Activated CD4-positive, CD25-positive, alpha-beta regulatory T cell treated with anti-CD3 and anti-CD28 coated beads, Interleukin-2, amount 50 U/mL, for 24 hours (primary cell): ENCODE measurements at regions not wholly inside any gene's neighbourhood (a gene's known extent, or its start where the extent isn't known, plus 50 kb on each side); places are given as distances from the start of the nearest gene placed in this dataset.
A peak's percentile ranks its signal among the peaks of the same experiment; 100 is the strongest.
"Not testable (repeated sequence)": the region's sequence is repeated elsewhere in the genome, so short reads cannot be mapped to it uniquely, and the experiment has no call there.

Experiments used
- ATAC-seq, 2 donors: fragments of 150-1000 bp; cut with Tn5 transposase; one replicate each; pipeline ENCODE4 v1.10.0; 2021; ENCODE audit warnings: mild to moderate bottlenecking in 1 of 2, moderate library complexity in 1 of 2

DNA sequence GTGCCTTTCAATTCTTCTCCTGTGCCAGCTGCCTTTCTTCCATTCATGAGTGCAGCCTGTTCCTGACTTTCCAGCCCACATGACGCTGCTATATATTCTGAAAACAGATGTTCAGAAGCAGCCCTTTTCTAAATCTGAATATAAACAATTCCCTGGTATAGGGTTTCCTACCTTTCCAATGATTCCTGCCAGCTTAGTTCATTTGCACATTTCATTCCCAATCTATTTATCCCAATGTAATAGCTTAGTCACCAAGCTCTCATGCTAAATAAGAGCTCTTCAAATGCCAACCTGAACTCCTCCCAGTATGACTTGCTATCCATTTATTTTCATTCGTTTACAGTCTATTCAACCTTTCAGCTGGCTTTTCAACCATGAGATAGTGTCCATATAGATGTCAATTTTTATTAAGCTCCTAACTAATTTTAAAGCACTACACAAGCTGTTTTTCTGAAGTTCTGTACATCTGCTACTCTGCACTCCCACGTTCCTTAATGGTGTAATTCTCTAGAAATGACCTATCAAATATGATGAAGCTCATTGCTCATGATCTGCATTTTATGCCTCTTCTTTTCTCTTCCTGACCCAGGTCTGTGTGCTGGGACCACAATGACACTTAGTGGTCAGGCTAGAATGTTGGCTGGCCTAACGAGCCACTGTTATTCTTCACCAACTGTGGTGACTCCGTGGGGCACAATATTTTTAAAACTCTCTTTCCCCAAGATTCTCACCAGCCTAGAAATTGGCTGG lies 605.0 kb upstream of the TBL1XR1 start:
- no peak for ATAC-seq

DNA sequence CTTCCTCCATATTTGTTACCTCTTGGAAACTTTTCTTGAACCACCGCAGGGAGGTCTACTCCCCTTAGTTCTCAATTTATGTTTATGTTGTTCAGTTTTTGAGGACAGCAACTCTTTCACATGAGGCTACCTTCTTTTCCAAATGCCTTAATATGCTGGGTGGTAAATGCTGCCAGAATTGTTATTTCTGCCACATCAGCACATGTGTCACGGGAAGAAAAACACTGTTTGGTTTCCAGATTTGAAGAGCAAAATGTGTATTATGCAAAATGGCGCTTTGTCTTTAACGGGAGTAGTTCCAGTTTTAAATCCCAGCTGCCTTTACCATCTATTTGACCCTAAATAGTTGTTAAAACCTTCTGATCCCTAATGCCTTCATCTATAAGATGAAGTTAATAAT lies 606.2 kb upstream of the TBL1XR1 start:
- ATAC-seq: no peak

DNA sequence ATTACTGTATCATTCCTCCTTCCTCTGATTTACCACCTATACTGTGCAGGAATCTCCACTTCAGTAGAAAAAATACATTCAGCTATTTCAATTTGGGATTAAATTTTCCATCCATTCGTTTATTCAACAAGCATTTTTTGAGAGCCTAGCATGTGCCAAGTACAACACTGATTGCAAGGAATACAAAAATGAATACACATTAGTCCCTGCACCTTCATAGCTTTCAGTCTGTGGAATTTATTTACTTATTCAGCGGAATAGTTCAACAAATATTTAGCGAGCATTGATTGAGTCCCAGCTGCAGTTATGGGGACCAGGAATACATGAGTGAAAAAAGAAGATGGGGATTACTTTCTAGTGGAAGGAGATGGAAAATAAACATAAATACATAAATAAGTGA lies 606.8 kb upstream of the TBL1XR1 start:
- no peak for ATAC-seq

DNA sequence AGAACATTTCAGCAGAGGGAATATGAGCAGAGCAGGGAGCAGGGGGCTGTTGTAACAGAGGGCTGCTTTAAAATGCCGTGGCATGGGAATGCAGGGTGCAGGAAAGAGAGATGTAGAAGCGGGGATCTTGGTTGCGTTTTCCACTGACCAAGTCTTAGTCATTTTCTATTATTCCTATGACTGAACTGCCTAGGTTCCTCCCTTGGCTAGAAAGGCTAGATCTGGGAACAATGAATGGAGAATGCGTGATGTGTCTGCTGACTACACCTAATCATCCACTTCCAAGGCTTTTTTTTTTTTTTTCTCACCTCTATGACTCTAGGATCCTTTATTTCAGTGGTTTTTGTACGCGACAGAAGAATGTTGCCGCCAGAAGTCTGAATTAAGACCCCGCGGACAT lies 607.4 kb upstream of the TBL1XR1 start:
- no peak for ATAC-seq

DNA sequence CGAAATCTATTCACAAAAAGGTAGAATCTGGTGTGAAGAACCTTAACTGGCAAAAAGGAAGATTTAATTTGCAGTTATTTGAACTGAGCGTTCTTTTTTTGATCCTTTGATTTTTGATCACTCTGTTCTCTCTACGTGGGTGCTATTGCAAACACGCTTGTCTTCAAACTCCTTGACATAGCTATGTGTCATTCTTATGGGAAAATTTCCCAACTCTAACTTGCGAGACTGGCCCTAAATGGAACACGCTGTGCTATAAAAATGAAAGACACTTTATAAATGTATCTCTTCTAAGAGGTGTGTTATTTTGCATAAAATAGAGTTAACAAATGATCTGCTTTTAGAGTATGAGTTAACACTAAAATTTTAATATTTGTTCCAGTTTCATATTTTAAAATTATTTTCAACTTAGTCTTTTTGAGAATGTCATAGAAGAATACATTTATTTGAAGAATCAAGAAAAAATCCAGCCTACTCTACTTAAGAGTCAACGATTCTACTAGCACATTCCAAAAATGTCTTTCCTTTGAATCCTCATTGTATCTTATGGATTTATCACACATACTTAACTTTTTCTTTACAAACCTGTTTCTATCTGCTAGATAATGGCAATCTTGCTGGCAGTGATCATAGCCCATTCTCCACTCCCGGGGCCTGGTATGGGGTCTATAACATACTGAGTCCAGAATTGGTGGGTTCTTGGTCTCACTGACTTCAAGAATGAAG lies 610.0 kb upstream of the TBL1XR1 start:
- ATAC-seq: no peak

DNA sequence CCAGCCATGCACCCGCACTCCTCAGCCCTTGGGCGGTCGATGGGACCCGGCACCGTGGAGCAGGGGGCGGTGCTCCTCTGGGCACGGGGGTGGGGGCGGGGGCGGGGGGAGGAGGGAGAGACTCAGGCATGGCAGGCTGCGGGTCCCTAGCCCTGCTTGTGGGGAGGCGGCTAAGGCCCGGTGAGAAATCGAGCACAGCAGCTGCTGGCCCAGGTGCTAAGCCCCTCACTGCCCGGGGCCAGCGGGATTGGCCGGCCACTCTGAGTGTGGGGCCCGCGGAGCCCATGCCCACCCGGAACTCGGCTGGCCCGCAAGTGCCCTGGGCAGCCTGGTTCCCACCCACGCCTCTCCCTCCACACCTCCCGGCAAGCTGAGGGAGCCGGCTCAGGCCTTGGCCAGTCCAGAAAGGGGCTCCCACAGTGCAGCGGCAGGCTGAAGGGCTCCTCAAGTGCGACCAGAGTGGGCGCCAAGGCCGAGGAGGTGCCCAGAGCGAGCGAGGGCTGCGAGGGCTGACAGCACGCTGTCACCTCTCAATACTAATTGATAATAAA lies 611.7 kb upstream of the TBL1XR1 start:
- not testable (repeated sequence) for ATAC-seq

DNA sequence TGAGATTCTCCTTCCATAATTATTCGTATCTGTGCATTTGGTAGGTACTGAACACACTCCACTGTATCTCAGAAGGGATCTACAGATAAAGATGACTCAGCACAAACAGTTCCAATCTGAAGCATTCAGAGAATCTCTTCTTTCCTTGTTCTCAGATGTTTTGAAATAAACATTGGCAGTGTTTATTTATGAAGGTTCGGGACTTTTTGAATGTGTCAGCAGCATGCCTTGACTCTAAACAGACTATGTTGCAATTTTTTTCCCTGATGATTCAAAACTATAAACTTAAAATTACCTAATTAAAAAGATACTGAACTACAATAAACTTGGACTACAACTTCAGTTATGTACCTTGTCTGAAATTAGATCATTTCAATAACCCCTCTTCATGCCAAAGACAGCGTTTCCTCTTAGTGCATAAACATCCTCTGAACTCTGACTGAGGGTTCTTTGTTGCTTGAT lies 612.9 kb upstream of the TBL1XR1 start:
- ATAC-seq: no peak

DNA sequence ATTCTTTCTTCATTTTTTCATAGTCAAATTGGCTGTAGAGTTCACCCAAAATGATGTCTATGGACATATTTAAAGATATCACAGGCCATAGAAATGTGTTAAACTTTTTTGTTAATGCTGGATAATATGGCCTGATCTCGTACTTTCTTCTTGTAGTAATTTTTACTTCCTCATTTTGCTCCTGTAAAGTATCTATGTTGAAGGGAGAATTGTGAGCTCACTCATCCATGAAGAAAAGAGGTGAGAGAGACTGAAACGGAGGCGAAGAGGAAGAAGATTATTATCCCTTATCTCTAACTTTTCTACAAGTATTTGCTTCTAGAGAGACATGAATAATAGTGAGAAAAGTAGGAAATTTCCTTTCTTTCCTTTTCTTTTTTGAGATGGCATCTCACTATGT lies 613.8 kb upstream of the TBL1XR1 start:
- no peak for ATAC-seq

DNA sequence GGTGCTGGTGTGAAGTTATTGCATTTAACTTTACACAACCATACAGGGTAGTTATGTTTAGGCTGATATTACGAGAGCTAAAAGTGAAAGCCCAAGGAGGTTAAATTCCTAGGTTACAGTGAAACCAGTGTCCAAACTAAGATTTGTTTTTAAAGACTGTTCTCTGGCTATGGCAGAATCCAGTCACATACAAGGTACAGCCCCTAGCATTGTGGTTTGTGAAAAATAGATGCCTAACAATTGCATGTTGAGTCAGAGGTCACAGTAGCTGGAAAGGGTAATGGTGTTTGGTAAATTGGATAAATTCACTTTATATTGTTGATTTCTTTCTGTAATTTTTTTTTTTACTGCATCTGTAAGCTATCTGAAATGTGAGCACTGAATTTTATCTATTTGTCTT lies 614.6 kb upstream of the TBL1XR1 start:
- ATAC-seq: peak; percentile 36 to 46

DNA sequence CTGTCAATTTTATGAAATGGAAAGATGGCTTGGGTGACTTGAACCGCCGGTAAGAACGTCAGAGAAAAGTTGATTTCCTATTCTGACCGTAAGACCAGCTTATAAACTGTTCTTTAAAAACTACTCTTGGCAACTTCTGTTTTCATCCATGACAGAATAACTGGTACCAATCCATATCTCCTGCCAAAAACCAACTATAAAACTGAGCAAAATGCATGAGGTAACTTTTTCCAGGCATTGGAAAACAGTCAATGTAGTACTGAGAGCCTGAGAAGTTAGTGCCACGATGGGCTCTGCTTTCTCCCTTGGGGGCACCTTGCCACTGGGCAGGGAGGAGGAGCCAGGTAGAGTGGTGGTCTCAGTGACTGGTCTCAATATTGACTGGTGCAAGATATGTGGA lies 615.2 kb upstream of the TBL1XR1 start:
- no peak for ATAC-seq

DNA sequence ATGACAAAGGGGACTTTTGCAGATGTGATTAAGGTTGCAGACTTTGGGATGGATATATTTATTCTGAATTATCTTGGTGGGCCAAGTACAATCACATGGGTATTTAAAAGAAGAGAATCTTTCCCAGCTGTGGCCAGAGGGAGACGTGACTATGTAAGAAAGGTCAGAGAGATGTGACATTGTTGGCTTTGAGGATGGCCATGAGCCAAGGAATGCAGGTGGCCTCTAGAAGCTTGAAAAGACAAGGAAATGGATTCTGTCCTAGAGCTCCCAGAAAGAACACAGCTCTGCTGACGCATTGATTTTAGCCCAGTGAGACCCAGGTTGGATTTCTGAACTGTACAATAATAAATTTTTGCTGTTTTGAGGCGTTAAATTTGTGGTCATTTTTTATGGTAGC lies 616.0 kb upstream of the TBL1XR1 start:
- no peak for ATAC-seq

DNA sequence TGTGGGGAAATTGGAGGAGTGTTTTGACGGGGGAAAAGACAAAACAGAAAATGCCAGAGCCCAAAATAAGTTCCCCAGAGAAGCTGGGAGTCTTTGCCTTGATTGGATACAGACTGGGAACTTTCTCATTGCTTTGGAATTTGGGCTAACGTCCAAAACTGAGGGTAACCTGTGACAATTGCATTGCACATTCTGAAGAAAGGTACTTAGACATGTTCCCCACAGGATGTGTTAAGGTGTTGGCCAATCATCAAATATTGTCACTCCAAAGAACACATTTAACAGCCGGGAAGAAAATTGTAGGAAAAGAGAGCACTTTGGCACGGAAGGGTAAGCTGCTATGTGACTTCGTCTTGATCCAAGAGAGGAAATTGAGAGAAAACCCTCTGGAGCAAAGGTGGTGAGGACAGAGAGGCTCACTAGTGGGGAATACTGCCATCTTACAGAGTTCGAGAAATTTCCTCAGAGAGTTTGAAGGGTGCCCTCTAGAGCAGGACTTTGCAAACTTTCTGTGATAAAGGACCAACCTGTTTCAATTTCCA lies 619.5 kb upstream of the TBL1XR1 start:
- ATAC-seq: no peak

DNA sequence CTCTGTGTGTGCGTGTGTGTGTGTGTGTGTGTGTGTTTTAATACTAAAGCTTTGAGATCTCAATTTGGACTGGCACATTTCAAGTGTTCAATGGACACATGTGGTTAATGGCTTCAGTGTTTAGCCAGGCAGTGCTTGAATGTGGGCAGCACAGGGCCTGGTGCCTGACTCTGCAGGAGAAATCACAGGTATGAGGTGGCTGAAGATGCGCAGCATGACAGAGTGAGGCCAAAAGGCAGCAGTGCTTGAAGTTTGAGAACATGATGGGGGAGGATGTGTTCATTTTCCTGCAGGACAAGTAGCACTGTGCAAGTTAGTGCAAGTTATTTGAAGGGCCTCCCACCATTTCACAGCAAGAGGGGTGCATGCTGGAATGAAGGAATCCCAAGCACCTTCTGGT lies 620.5 kb upstream of the TBL1XR1 start:
- no peak for ATAC-seq

DNA sequence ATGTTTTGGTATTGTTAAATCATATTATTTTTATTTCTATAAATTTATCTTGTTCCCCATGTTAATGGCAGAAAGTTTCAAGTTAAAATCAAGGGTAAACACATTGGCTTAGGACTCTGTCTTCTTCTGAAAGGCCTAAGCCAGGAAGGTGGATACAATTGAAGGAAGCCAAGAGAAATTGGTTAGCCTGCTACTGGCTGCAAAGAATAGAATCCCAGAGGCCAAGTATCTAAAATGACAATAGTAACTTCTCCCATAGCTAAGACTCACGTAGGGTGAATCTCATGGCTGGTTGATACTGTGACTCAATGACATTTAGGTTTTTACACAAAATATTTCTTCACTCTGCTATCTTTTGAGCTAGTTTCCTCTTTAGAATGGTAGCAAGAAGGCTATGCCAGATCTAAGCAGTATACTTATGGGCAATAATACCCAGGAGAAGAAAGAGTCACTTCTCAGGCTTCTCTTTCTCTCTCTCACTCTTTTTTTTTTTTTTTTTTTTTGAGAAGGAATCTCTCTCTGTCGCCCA lies 621.5 kb upstream of the TBL1XR1 start:
- ATAC-seq: no peak

DNA sequence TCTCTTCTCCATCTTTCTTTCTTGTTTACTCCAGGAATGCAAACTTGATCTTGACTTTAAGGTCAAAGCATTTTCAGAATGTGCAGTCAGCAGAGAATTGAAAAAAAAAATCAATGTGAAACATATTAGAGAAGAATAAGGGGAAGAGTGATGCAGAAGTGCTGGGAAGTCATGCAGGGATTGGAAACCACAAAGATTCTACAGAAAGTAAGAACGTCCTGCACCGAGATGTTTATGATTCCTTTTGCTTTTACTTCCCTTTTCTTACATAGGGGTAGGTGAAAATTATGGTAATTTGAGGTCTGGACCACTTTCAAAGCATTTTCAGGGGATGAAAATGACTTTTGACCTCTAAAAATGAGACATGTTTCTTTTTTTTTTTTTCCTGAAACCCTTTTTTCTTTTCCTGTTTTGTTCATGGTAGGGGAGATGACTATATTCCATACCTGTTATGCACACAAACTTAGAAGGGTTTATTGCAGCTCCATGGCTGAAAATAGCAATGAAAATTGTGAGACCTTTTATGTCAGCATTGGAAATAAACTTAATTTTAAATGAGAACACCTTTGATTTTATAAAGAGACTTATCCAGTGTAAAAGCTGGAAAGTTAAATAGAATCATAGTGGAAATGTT lies 623.5 kb upstream of the TBL1XR1 start:
- ATAC-seq: no peak

DNA sequence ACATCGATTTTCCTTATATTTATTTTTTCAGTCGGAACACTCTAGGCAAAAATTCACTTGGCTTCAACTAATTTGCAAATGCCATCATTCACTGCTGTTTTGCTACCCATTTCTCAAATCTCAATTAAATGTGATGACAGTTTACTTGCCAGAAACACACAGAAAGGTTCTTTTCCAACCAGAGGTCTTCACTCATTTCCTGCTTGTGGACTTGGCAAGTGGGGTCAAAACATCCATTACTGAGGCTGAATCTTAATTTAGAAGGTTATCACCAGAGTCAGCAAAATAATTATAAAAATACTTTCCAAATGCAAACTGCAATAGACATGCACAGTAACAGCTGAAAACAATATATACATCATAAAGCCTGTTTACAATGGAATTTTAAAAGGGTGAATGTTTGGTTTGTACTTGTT lies 625.4 kb upstream of the TBL1XR1 start:
- ATAC-seq: no peak

DNA sequence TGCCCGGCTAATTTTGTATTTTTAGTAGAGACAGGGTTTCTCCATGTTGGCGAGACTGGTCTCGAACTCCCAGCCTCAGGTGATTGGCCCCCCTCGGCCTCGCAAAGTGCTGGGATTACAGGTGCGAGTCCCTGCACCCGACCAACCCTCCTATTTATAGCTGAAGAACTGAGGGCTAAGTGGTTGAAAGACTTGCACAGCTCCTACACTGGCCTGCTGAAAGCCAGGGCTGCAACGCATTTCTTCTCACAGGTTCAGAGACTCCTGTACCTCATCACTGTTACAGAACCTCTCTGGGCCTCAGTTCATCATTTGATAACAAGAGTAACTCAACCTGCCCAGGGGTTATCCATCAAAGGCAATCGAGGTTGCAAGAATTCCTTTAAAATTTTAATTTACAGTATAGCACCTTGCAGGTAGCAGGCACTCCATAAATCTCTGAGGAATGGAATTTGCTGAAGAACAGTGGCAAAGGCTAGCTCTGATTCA lies 626.5 kb upstream of the TBL1XR1 start:
- no peak for ATAC-seq

DNA sequence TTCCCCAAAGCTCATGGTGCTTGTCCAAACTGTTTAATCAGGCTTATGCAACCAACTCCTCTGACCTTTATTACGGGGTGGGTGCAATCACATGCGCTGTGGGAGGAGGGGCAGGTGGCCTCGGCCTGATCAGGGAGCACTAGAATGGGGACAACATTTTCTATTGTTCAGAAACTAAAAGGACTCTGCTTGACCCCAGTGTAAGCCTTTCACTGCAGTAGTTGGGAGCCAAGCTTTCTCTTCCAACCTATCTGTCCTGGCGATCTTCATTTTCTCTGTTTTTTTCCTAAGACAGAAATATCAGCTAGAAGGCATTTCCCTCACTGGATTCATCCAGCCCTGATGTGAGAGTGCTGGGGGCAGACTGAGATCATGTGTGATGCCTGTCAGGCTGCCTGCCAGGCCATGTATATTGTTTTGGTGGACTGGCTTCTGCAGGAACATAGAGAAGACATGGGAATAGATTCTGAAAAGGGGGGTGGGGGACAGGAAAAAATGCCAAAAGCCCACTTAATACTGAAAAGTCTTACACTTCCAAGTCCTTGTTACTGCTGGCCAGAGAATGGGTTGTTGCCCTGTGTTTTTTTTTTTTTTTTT lies 627.0 kb upstream of the TBL1XR1 start:
- ATAC-seq: no peak

DNA sequence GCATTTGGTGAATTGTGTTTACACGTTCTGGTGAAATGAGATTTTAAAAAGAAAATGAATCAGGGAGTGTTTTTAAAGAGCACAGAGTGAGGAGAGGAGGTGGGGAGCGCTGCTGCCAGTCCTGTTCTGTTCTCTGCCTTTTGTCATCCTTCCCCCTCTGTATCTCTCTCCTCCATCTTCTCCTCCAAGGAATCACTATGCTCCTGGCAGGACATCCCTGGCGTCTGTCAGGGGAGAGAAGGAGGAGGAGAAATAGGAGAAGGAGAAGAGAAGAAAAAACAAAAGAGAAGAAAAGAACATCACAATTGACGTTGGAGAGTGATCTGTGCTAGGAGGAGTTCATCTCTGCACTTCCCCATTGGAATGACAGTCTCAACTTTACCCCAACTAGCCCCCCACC lies 627.6 kb upstream of the TBL1XR1 start:
- no peak for ATAC-seq

DNA sequence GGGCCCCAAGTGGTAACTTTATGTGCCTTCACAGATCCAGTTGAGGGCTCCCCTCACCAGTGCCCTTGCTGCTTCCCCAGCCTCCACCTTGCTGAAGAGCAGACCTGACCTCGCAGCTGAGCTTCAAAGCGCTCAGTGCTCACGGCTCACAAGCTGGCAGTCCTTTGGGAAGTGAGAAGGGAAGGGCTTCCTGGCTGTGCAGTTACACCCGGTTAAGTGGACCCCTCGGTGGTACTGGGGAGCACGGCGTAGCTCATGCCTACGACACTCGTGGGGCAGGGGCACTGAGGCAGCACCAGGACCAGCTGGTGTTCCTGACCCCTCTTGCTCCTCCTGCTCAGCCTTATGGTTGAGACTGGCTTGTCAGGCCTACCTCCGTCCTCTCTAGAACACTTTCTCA lies 629.0 kb upstream of the TBL1XR1 start:
- no peak for ATAC-seq

DNA sequence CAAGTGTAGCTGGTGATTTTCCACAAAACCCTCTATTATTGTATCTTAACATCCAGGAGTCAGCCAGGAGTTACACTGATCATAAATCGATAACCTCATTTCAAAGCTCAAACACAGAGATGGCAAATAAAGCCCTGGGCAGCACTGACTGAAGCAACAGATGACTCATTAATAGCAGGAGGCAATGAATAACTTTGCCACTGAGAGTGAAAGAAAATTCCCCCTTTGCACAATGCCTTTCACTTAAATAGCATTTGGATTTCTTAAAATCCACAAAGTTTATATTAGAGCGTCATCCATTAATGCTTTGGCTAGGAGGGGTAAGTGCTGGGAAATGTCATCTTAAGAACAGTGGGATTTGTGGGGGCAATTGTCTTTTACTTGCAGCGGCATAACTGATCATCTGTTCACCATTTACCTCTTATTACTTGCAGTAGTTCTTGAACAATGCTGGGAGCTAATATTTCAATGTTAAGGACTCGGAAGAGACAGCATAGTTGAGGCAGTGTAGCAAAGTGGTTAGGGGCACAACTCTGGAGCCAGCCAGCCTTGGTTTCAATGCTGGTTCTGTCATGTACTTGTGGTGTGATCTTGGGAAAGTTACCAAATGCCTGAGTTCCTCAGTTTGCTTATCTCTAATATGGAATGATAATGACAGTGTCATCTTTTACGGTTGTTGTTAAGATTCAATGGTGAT lies 630.4 kb upstream of the TBL1XR1 start:
- ATAC-seq: no peak

DNA sequence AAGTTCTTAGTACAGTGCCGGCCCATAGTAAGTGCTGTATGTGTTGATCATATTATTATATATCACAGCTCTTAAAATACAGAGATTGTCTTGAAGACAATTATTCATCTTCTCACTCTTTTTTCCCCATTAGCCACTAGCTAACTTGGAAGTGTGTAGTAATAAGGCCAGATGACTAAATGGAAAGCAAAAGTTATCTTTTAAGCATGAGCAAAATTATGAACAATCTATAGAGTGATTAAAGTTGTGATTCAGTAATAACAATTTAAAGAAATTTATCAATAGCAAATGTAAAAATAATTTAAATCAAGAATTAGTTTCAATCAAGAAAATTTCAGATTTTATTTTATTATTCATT lies 630.9 kb upstream of the TBL1XR1 start:
- ATAC-seq: no peak
